Lung (tissue), 11 donors: ENCODE measurements at regions not wholly inside any gene's neighbourhood (a gene's known extent, or its start where the extent isn't known, plus 50 kb on each side); places are given as distances from the start of the nearest gene placed in this dataset.
A peak's percentile ranks its signal among the peaks of the same experiment; 100 is the strongest.

Experiments used
- ATAC-seq: fragments of 200-7000 bp; cut with Tn5 transposase; one replicate; pipeline ENCODE4 v1.9.1; 2020; ENCODE audit warnings: moderate number of reproducible peaks; ENCODE audit not compliant: insufficient read depth, low FRiP score
- DNase-seq, 3 donors: peaks; one replicate each; pipeline ENCODE4 v3.0.0-alpha.2; 2013 to 2017
- H3K27ac ChIP-seq, 2 donors: one replicate each; pipeline ENCODE4 v1.5.1; 2013; ENCODE audit warnings: mild to moderate bottlenecking in 2 of 2, moderate library complexity in 2 of 2, control low read depth in 1 of 2, inconsistent platforms in 1 of 2, low read depth in 1 of 2, low read length in 1 of 2
- H3K27me3 ChIP-seq, 3 donors: one replicate each; pipeline ENCODE4 v1.5.1; 2013; ENCODE audit warnings: low read length in 2 of 3; ENCODE audit not compliant: control insufficient read depth in 3 of 3, insufficient read depth in 3 of 3
- H3K36me3 ChIP-seq, 4 donors: one replicate each; pipeline ENCODE4 v1.5.1; 2013; ENCODE audit warnings: low read length in 4 of 4, mild to moderate bottlenecking in 1 of 4, moderate library complexity in 1 of 4; ENCODE audit not compliant: control insufficient read depth in 4 of 4, insufficient read depth in 4 of 4
- H3K4me1 ChIP-seq, 5 donors: one replicate each; pipeline ENCODE4 v1.5.1; 2013; ENCODE audit warnings: low read length in 5 of 5, mild to moderate bottlenecking in 2 of 5, moderate library complexity in 1 of 5; ENCODE audit not compliant: control insufficient read depth in 5 of 5, insufficient read depth in 5 of 5
- H3K4me3 ChIP-seq: one replicate; pipeline ENCODE4 v1.5.1; 2013; ENCODE audit warnings: mild to moderate bottlenecking, control low read depth, moderate library complexity
- H3K9ac ChIP-seq, 2 donors: one replicate each; pipeline ENCODE4 v1.5.1; 2013; ENCODE audit warnings: low read length in 2 of 2, control low read depth in 1 of 2; ENCODE audit not compliant: insufficient read depth in 1 of 2
- H3K9me3 ChIP-seq, 4 donors: one replicate each; pipeline ENCODE4 v1.5.1; 2013; ENCODE audit warnings: low read length in 3 of 4, mild to moderate bottlenecking in 1 of 4, moderate library complexity in 1 of 4; ENCODE audit not compliant: control insufficient read depth in 4 of 4, insufficient read depth in 3 of 4
- CTCF ChIP-seq: IDR thresholded peaks from 2 replicates; pipeline ENCODE4 v1.5.1; 2012; ENCODE audit warnings: mild to moderate bottlenecking; ENCODE audit errors: control extremely low read depth, extremely low read depth
- WGBS, 2 donors: extraction: QIAGEN DNeasy Blood & Tissue Kit; methylation state at CpG; one replicate each; pipeline ENCODE4 v1.1.7; 2013; 5-methylcytosine and 5-hydroxymethylcytosine counted together
- donor health status: control.
- donor health status: control.
- donor health status: Bipolar disorder and iron deficiency.
- donor health status: healthy.
- donor health status: DM: yes; HTN: yes; CAD: no.

GRCh38 chr17:27977751-27978688 lies 64.5 kb upstream of the NLK start:
- Histone ChIP-seq H3K4me1 (no peaks in the 10 kb centered on the region), H3K27ac (no peak overlapping the region), H3K4me3 (no peak overlapping the region), H3K9me3 (peaks cover 0 to 1% (median 0%) of the 10 kb centered on the region in 4 donors), H3K36me3 (no peaks in the 10 kb centered on the region), H3K9ac (no peak overlapping the region), H3K27me3 (no peaks in the 10 kb centered on the region)
- no peak for DNase-seq
- TF ChIP-seq CTCF: no peak
- ATAC-seq: no peak
- WGBS, 2 donors: 88 to 93% methylated on average over 5 of the region's 5 CpGs

- H3K27me3 ChIP-seq: no peaks in the 10 kb centered on the region
- H3K27ac ChIP-seq: no peak overlapping the region
- TF ChIP-seq CTCF: no peak
- no peaks in the 10 kb centered on the region for H3K36me3 ChIP-seq
- no peak overlapping the region for H3K4me3 ChIP-seq
- ATAC-seq: no peak
- no peaks in the 10 kb centered on the region for H3K4me1 ChIP-seq
- 65 to 75% methylated on average over 5 of the region's 5 CpGs for WGBS, 2 donors
- H3K9me3 ChIP-seq: peaks cover 0 to 1% (median 0%) of the 10 kb centered on the region in 4 donors
- H3K9ac ChIP-seq: no peak overlapping the region
- no peak for DNase-seq
Measured at GRCh38 chr17:27978689-27979175, 63.7 kb upstream of the NLK start.

- Histone ChIP-seq H3K9me3 (no peaks in the 10 kb centered on the region), H3K9ac (no peak overlapping the region), H3K4me1 (peaks cover 0 to 5% (median 0%) of the 10 kb centered on the region in 5 donors), H3K27me3 (no peaks in the 10 kb centered on the region), H3K27ac (no peak overlapping the region), H3K36me3 (no peaks in the 10 kb centered on the region), H3K4me3 (no peak overlapping the region)
- WGBS, 2 donors: 48 to 69% methylated on average over 3 of the region's 3 CpGs
- ATAC-seq: no peak
- DNase-seq: peak in 1 of 3 donors; percentile 20
- TF ChIP-seq CTCF: no peak
Measured at GRCh38 chr17:27980043-27980442, 62.4 kb upstream of the NLK start.
